DOHH2 (cell line): ENCODE measurements at regions not wholly inside any gene's neighbourhood (a gene's known extent, or its start where the extent isn't known, plus 50 kb on each side); places are given as distances from the start of the nearest gene placed in this dataset.

Experiments
- CTCF ChIP-seq: fragments of 200-600 bp; sonication (generic); IDR thresholded peaks from one replicate; pipeline ENCODE4 v1.5.1; 2014; ENCODE audit warnings: antibody characterized with exemption, mild to moderate bottlenecking, low read depth, low read length; ENCODE audit not compliant: poor library complexity, severe bottlenecking
- EZH2phosphoT487 ChIP-seq: fragments of 200-600 bp; sonication (generic); IDR thresholded peaks from 2 replicates; pipeline ENCODE4 v1.6.1; 2017; ENCODE audit warnings: borderline replicate concordance, mild to moderate bottlenecking, antibody characterized with exemption, low read length, moderate library complexity, mixed read lengths

GRCh38 chr2:183946193-183946592 lies 652.1 kb upstream of the ZNF804A start:
- TF ChIP-seq CTCF (no peak), EZH2phosphoT487 (no peak)
